ENCODE measurements at regions not wholly inside any gene's neighbourhood (a gene's known extent, or its start where the extent isn't known, plus 50 kb on each side); places are given as distances from the start of the nearest gene placed in this dataset.

DNA sequence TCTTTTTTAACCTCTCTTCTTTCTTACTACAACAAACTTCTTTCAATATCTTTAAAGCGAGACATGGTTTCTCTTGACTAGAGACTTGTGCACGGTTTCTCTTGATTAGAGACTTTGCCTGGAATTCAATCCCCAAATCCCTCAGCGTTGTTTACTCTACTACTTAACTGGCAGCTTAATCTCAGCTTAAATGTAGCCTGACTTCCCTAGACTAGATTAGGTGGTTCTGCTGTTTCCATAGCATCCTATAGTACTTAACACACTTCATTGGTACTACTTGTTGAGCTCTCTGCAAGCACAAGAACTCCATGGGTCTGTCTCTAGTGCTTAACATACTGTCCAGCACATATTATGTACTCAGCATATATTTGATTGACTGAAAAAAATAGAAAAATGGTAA is 168.2 kb upstream of the GPR149 start:
- Mint-ChIP-seq H3K36me3 (ENCODE audit: unreplicated experiment) (no peaks in the 10 kb centered on the region), H3K27me3 (ENCODE audit: unreplicated experiment) (no peaks in the 10 kb centered on the region), H3K4me1 (ENCODE audit: unreplicated experiment) (no peaks in the 10 kb centered on the region), H3K9me3 (ENCODE audit: unreplicated experiment) (no peaks in the 10 kb centered on the region), H3K4me3 (ENCODE audit: unreplicated experiment) (no peak overlapping the region), H3K27ac (ENCODE audit: unreplicated experiment) (no peak overlapping the region)
- no peak for DNase-seq (ENCODE audit: extremely low spot score, unreplicated experiment)
- TF ChIP-seq, protein P1, sequence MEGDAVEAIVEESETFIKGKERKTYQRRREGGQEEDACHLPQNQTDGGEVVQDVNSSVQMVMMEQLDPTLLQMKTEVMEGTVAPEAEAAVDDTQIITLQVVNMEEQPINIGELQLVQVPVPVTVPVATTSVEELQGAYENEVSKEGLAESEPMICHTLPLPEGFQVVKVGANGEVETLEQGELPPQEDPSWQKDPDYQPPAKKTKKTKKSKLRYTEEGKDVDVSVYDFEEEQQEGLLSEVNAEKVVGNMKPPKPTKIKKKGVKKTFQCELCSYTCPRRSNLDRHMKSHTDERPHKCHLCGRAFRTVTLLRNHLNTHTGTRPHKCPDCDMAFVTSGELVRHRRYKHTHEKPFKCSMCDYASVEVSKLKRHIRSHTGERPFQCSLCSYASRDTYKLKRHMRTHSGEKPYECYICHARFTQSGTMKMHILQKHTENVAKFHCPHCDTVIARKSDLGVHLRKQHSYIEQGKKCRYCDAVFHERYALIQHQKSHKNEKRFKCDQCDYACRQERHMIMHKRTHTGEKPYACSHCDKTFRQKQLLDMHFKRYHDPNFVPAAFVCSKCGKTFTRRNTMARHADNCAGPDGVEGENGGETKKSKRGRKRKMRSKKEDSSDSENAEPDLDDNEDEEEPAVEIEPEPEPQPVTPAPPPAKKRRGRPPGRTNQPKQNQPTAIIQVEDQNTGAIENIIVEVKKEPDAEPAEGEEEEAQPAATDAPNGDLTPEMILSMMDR (IDR thresholded peaks at IDR 0.05) = no peak

GRCh38 chr3:154590675-154591384 is 160.8 kb upstream of the GPR149 start:
- no peaks in the 10 kb centered on the region for H3K9me3 Mint-ChIP-seq (ENCODE audit: unreplicated experiment)
- no peak for DNase-seq (ENCODE audit: extremely low spot score, unreplicated experiment)
- H3K27ac Mint-ChIP-seq (ENCODE audit: unreplicated experiment) = no peak overlapping the region
- H3K27me3 Mint-ChIP-seq (ENCODE audit: unreplicated experiment) = peaks cover 4% of the 10 kb centered on the region
- no peaks in the 10 kb centered on the region for H3K4me1 Mint-ChIP-seq (ENCODE audit: unreplicated experiment)
- no peak overlapping the region for H3K4me3 Mint-ChIP-seq (ENCODE audit: unreplicated experiment)
- TF ChIP-seq, protein P1 (IDR thresholded peaks at IDR 0.05) = no peak
- no peaks in the 10 kb centered on the region for H3K36me3 Mint-ChIP-seq (ENCODE audit: unreplicated experiment)

GRCh38 chr3:154588831-154589230 is 158.8 kb upstream of the GPR149 start:
- TF ChIP-seq, protein P1 (IDR thresholded peaks at IDR 0.05) = no peak
- Mint-ChIP-seq H3K27me3 (ENCODE audit: unreplicated experiment) (peaks cover 4% of the 10 kb centered on the region), H3K36me3 (ENCODE audit: unreplicated experiment) (no peaks in the 10 kb centered on the region), H3K4me1 (ENCODE audit: unreplicated experiment) (no peaks in the 10 kb centered on the region), H3K9me3 (ENCODE audit: unreplicated experiment) (no peaks in the 10 kb centered on the region), H3K27ac (ENCODE audit: unreplicated experiment) (no peak overlapping the region), H3K4me3 (ENCODE audit: unreplicated experiment) (no peak overlapping the region)
- DNase-seq (ENCODE audit: extremely low spot score, unreplicated experiment) = no peak

DNA sequence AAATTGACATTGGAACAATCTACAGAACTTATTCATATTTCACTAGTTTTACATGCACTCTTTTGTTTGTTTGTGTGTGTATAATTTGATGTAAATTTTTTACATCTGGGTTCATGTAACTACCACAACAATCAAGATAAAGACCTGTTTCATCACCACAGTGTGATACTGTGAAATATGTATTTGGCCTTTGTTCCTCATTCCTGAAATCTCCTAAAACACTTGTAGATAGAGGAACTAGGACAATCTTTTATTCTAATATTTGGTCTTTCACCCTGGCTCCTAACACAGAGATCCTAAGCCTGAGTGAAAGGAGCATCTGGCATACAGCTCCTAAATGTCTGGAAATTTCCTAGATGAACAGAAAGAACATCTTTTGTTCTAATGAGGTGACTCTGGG is 155.0 kb upstream of the GPR149 start:
- Mint-ChIP-seq H3K36me3 (ENCODE audit: unreplicated experiment) (no peaks in the 10 kb centered on the region), H3K4me1 (ENCODE audit: unreplicated experiment) (no peaks in the 10 kb centered on the region), H3K4me3 (ENCODE audit: unreplicated experiment) (no peak overlapping the region), H3K9me3 (ENCODE audit: unreplicated experiment) (no peaks in the 10 kb centered on the region), H3K27ac (ENCODE audit: unreplicated experiment) (no peak overlapping the region), H3K27me3 (ENCODE audit: unreplicated experiment) (no peaks in the 10 kb centered on the region)
- no peak for DNase-seq (ENCODE audit: extremely low spot score, unreplicated experiment)
- TF ChIP-seq, protein P1 (IDR thresholded peaks at IDR 0.05) = no peak

DNA sequence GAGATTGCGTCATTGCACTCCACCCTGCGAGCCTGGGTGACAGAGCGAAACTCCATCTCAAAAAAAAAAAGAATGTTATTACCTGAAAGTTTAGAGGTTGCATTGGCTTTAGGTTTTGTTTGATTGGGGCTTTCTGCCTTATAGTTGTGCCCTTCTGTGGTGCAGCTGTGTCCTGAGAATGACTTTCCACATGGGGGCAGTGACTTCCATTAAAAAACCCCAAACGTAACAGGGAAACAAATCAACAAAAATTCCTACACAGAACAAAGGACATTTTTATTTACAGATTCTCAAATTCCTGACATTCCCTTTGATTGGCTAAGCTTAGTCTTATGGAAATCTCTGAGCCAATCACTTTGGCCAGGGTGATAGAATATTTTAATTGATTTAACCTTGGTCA is 154.1 kb upstream of the GPR149 start:
- TF ChIP-seq, protein P1 (IDR thresholded peaks at IDR 0.05) = no peak
- H3K27ac Mint-ChIP-seq (ENCODE audit: unreplicated experiment) = no peak overlapping the region
- no peaks in the 10 kb centered on the region for H3K27me3 Mint-ChIP-seq (ENCODE audit: unreplicated experiment)
- H3K4me1 Mint-ChIP-seq (ENCODE audit: unreplicated experiment) = no peaks in the 10 kb centered on the region
- no peaks in the 10 kb centered on the region for H3K36me3 Mint-ChIP-seq (ENCODE audit: unreplicated experiment)
- H3K9me3 Mint-ChIP-seq (ENCODE audit: unreplicated experiment) = no peaks in the 10 kb centered on the region
- DNase-seq (ENCODE audit: extremely low spot score, unreplicated experiment) = no peak
- no peak overlapping the region for H3K4me3 Mint-ChIP-seq (ENCODE audit: unreplicated experiment)
